H9 (cell line): ENCODE measurements at regions not wholly inside any gene's neighbourhood (a gene's known extent, or its start where the extent isn't known, plus 50 kb on each side); places are given as distances from the start of the nearest gene placed in this dataset.

Experiments
- DNase-seq: peaks from one replicate; pipeline ENCODE4 v3.0.0-alpha.2; 2017
- H2AFZ ChIP-seq: one replicate; pipeline ENCODE4 v1.6.1; 2013; ENCODE audit warnings: mild to moderate bottlenecking, low read length, control low read depth, moderate library complexity
- H2AK5ac ChIP-seq: 2 replicates; pipeline ENCODE4 v1.6.1; 2013; ENCODE audit warnings: low read length, control low read depth, mixed read lengths; ENCODE audit not compliant: insufficient read length
- H2BK120ac ChIP-seq: one replicate; pipeline ENCODE4 v1.6.1; 2013; ENCODE audit warnings: low read depth, mild to moderate bottlenecking, low read length, control low read depth, inconsistent platforms; ENCODE audit not compliant: poor library complexity, severe bottlenecking
- H2BK12ac ChIP-seq: 2 replicates; pipeline ENCODE4 v1.6.1; 2013; ENCODE audit warnings: low read length, control low read depth, mixed read lengths, low read depth; ENCODE audit not compliant: insufficient read length
- H2BK15ac ChIP-seq: 2 replicates; pipeline ENCODE4 v1.6.1; 2013; ENCODE audit warnings: low read depth, low read length, control low read depth
- H2BK20ac ChIP-seq: one replicate; pipeline ENCODE4 v1.6.1; 2013; ENCODE audit warnings: low read depth, mild to moderate bottlenecking, low read length, control low read depth, inconsistent platforms; ENCODE audit not compliant: poor library complexity, severe bottlenecking
- H2BK5ac ChIP-seq: 2 replicates; pipeline ENCODE4 v1.6.1; 2013; ENCODE audit warnings: low read length, control low read depth, mixed read lengths; ENCODE audit not compliant: insufficient read length
- H3K14ac ChIP-seq: 2 replicates; pipeline ENCODE4 v1.6.1; 2013; ENCODE audit warnings: low read length, control low read depth; ENCODE audit not compliant: insufficient read depth
- H3K18ac ChIP-seq: 2 replicates; pipeline ENCODE4 v1.6.1; 2013; ENCODE audit warnings: low read depth, mild to moderate bottlenecking, mixed read lengths, low read length, control low read depth; ENCODE audit not compliant: insufficient read length
- H3K23ac ChIP-seq: 2 replicates; pipeline ENCODE4 v1.6.1; 2013; ENCODE audit warnings: low read length, control low read depth, mixed read lengths, low read depth; ENCODE audit not compliant: insufficient read length
- H3K23me2 ChIP-seq: 2 replicates; pipeline ENCODE4 v1.6.1; 2013; ENCODE audit warnings: low read depth, mild to moderate bottlenecking, mixed read lengths, low read length, control low read depth; ENCODE audit not compliant: insufficient read length, poor library complexity, severe bottlenecking
- H3K27ac ChIP-seq: 2 replicates; pipeline ENCODE4 v1.5.1; 2013; ENCODE audit warnings: low read length, control low read depth, mixed read lengths, low read depth; ENCODE audit not compliant: insufficient read length
- H3K27me3 ChIP-seq: 2 replicates; pipeline ENCODE4 v1.6.1; 2013; ENCODE audit warnings: low read length, control low read depth, inconsistent platforms; ENCODE audit not compliant: insufficient read depth
- H3K4ac ChIP-seq: 2 replicates; pipeline ENCODE4 v1.6.1; 2013; ENCODE audit warnings: low read depth, mild to moderate bottlenecking, control low read depth, inconsistent platforms, low read length, moderate library complexity
- H3K4me1 ChIP-seq: 2 replicates; pipeline ENCODE4 v1.6.1; 2013; ENCODE audit warnings: low read length, control low read depth, inconsistent platforms; ENCODE audit not compliant: insufficient read depth
- H3K4me2 ChIP-seq: 2 replicates; pipeline ENCODE4 v1.6.1; 2013; ENCODE audit warnings: low read length, control low read depth, mixed read lengths; ENCODE audit not compliant: insufficient read length, insufficient read depth
- H3K56ac ChIP-seq: 2 replicates; pipeline ENCODE4 v1.6.1; 2013; ENCODE audit warnings: low read depth, mild to moderate bottlenecking, mixed read lengths, low read length, control low read depth; ENCODE audit not compliant: insufficient read length
- H3K79me1 ChIP-seq: 2 replicates; pipeline ENCODE4 v1.6.1; 2013; ENCODE audit warnings: low read depth, mild to moderate bottlenecking, moderate library complexity, low read length, control low read depth, inconsistent platforms; ENCODE audit not compliant: insufficient read depth, poor library complexity, severe bottlenecking
- H3K79me2 ChIP-seq: 2 replicates; pipeline ENCODE4 v1.6.1; 2013; ENCODE audit warnings: low read length, control low read depth, inconsistent platforms; ENCODE audit not compliant: insufficient read depth
- H3K9ac ChIP-seq: 2 replicates; pipeline ENCODE4 v1.6.1; 2013; ENCODE audit warnings: low read length, control low read depth, mixed read lengths; ENCODE audit not compliant: insufficient read length; ENCODE audit errors: extremely low read depth
- H3K9me3 ChIP-seq: one replicate; pipeline ENCODE4 v1.6.1; 2013; ENCODE audit warnings: low read depth, low read length, inconsistent platforms; ENCODE audit not compliant: control insufficient read depth
- H3T11ph ChIP-seq: one replicate; pipeline ENCODE4 v1.6.1; 2013; ENCODE audit warnings: mild to moderate bottlenecking, low read length, control low read depth, inconsistent platforms
- H4K20me1 ChIP-seq: one replicate; pipeline ENCODE4 v1.6.1; 2013; ENCODE audit not compliant: control insufficient read depth, insufficient read length, insufficient read depth
- H4K5ac ChIP-seq: 2 replicates; pipeline ENCODE4 v1.6.1; 2013; ENCODE audit warnings: low read depth, mild to moderate bottlenecking, mixed read lengths, low read length, control low read depth; ENCODE audit not compliant: insufficient read length
- H4K8ac ChIP-seq: replicated peaks from 2 replicates; pipeline ENCODE4 v1.6.1; 2013; ENCODE audit warnings: low read length, control low read depth, mixed read lengths, low read depth; ENCODE audit not compliant: insufficient read length
- H4K91ac ChIP-seq: 2 replicates; pipeline ENCODE4 v1.6.1; 2013; ENCODE audit warnings: low read depth, mild to moderate bottlenecking, moderate library complexity, mixed read lengths, low read length, control low read depth; ENCODE audit not compliant: insufficient read length
- H3K27ac Mint-ChIP-seq, 3 experiments: 2 replicates in 2 of 3; 3 replicates in 1 of 3; pipeline ENCODE4 v1.8.0; 2020 to 2021; ENCODE audit warnings: mixed read lengths in 3 of 3, mild to moderate bottlenecking in 1 of 3, moderate library complexity in 1 of 3
- H3K27me3 Mint-ChIP-seq: 2 replicates; pipeline ENCODE4 v1.8.0; 2021; ENCODE audit warnings: low read depth, mild to moderate bottlenecking, moderate library complexity, mixed read lengths
- H3K36me3 Mint-ChIP-seq, 3 experiments: 2 replicates in 2 of 3; 3 replicates in 1 of 3; pipeline ENCODE4 v1.8.0; 2020 to 2021; ENCODE audit warnings: low read depth in 3 of 3, mixed read lengths in 3 of 3; ENCODE audit not compliant: insufficient read depth in 1 of 3
- H3K4me1 Mint-ChIP-seq, 2 experiments: 2 replicates each; pipeline ENCODE4 v1.8.0; 2020; ENCODE audit warnings: mixed read lengths in 2 of 2
- H3K4me3 Mint-ChIP-seq, 2 experiments: 2 replicates in 1 of 2; 3 replicates in 1 of 2; pipeline ENCODE4 v1.8.0; 2020 to 2021; ENCODE audit warnings: mild to moderate bottlenecking in 2 of 2, mixed read lengths in 2 of 2, moderate library complexity in 1 of 2
- H3K9me3 Mint-ChIP-seq, 2 experiments: 2 replicates in 1 of 2; 3 replicates in 1 of 2; pipeline ENCODE4 v1.8.0; 2020; ENCODE audit warnings: mild to moderate bottlenecking in 2 of 2, mixed read lengths in 2 of 2, moderate library complexity in 1 of 2
- CTCF ChIP-seq: fragments of 200-600 bp; sonication (generic); conservative IDR thresholded peaks from 3 replicates; pipeline ENCODE4 v1.8.0; 2021; ENCODE audit warnings: antibody characterized with exemption, mild to moderate bottlenecking
- WGBS: extraction: QIAGEN DNeasy Blood & Tissue Kit; methylation state at CpG from one replicate; pipeline ENCODE4 v1.1.7; 2013; ENCODE audit warnings: missing lambda C conversion rate, low lambda C conversion rate, mixed read lengths; ENCODE audit not compliant: insufficient read length; ENCODE audit errors: extremely low coverage; 5-methylcytosine and 5-hydroxymethylcytosine counted together

- H3K27me3 Mint-ChIP-seq: peaks cover 1% of the 10 kb centered on the region; the same call in 1 of the 2 replicates
- Histone ChIP-seq H3T11ph (no peak overlapping the region), H2AFZ (no peak overlapping the region), H2BK12ac (no peak overlapping the region), H3K4me2 (no peak overlapping the region), H2BK5ac (no peak overlapping the region), H3K56ac (no peak overlapping the region), H4K8ac (no peak overlapping the region), H2BK20ac (no peak overlapping the region), H3K79me1 (no peaks in the 10 kb centered on the region), H3K14ac (no peak overlapping the region), H3K27ac (no peak overlapping the region), H3K27me3 (no peaks in the 10 kb centered on the region), H3K4me1 (peaks cover 11% of the 10 kb centered on the region; the same call in 1 of the 2 replicates), H4K5ac (no peak overlapping the region), H2BK15ac (no peak overlapping the region), H3K23ac (no peak overlapping the region), H3K9me3 (no peaks in the 10 kb centered on the region), H3K23me2 (no peaks in the 10 kb centered on the region), H2BK120ac (no peak overlapping the region), H4K20me1 (no peaks in the 10 kb centered on the region), H3K79me2 (no peaks in the 10 kb centered on the region), H2AK5ac (no peak overlapping the region), H3K18ac (no peak overlapping the region), H3K4ac (no peak overlapping the region), H4K91ac (no peak overlapping the region), H3K9ac (no peak overlapping the region)
- peaks cover 6 to 13% (median 9%) of the 10 kb centered on the region in 3 experiments for H3K36me3 Mint-ChIP-seq
- TF ChIP-seq CTCF: no peak
- no CpG with 5 or more reads among the region's 3 CpGs for WGBS
- peaks cover 35 to 36% of the 10 kb centered on the region in 2 experiments for H3K4me1 Mint-ChIP-seq
- peaks cover 10 to 15% of the 10 kb centered on the region in 2 experiments for H3K9me3 Mint-ChIP-seq
- H3K27ac Mint-ChIP-seq: no peak overlapping the region
- no peak overlapping the region for H3K4me3 Mint-ChIP-seq
- DNase-seq: no peak
These were observed 228.8 kb upstream of the EEF2KMT start for GRCh38 chr16:5326395-5326794.
